ENCODE measurements at regions not wholly inside any gene's neighbourhood (a gene's known extent, or its start where the extent isn't known, plus 50 kb on each side); places are given as distances from the start of the nearest gene placed in this dataset.

DNA sequence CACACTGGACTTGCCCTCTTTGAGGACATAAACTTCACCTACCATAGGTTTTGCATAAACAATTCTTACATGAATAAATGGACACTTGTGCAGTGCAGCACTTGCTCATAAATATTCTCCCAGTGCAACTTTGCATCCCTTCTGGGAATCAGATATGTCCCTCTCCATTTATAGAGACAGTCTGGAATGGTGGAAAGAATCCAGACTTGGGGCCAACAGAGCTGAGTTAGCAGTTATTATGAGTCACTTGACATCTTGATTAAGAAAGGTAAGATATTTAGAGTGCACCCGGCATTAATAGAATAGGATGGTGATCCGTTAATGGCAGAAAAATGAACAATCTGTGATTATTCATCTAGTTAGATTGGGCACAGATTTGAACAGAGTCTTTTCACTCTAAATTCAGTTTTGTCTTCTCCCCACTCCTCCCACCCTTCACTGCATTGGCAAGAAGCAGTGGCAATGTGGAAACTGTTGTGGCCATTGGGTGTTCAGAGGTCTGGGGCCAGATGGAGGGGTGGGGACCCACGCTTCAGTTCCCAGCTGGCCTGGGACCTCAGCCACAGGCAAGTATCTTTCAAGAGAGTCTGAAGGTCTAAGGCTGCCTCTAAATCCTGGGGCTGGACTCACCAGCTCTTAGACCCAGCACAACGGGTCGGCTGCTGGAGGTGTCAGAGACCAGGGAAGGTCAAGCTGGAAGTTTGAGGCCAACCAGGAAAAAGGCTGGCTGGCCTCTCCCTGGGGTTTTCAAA lies 58.9 kb upstream of the KY start:
- no peaks in the 10 kb centered on the region for H3K36me3 ChIP-seq (ENCODE audit: control insufficient read depth, insufficient read depth, low read length)
- DNase-seq (ENCODE audit: low read depth) = no peak
- ChIA-PET CTCF (interaction anchor here (0.6 kb wide), 1 partner anchor 15 kb away, joined by 3 read pairs; no protein-coding TSS in a partner anchor), POLR2A (no interaction called here)
- TF ChIP-seq, protein P1, sequence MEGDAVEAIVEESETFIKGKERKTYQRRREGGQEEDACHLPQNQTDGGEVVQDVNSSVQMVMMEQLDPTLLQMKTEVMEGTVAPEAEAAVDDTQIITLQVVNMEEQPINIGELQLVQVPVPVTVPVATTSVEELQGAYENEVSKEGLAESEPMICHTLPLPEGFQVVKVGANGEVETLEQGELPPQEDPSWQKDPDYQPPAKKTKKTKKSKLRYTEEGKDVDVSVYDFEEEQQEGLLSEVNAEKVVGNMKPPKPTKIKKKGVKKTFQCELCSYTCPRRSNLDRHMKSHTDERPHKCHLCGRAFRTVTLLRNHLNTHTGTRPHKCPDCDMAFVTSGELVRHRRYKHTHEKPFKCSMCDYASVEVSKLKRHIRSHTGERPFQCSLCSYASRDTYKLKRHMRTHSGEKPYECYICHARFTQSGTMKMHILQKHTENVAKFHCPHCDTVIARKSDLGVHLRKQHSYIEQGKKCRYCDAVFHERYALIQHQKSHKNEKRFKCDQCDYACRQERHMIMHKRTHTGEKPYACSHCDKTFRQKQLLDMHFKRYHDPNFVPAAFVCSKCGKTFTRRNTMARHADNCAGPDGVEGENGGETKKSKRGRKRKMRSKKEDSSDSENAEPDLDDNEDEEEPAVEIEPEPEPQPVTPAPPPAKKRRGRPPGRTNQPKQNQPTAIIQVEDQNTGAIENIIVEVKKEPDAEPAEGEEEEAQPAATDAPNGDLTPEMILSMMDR (IDR thresholded peaks at IDR 0.05; ENCODE audit: insufficient read depth, low read depth, low read length) = no peak
- no peak overlapping the region for H3K4me3 ChIP-seq (ENCODE audit: low read depth, low read length)
- H3K27me3 ChIP-seq (ENCODE audit: control insufficient read depth, insufficient read depth, low read length) = no peaks in the 10 kb centered on the region

DNA sequence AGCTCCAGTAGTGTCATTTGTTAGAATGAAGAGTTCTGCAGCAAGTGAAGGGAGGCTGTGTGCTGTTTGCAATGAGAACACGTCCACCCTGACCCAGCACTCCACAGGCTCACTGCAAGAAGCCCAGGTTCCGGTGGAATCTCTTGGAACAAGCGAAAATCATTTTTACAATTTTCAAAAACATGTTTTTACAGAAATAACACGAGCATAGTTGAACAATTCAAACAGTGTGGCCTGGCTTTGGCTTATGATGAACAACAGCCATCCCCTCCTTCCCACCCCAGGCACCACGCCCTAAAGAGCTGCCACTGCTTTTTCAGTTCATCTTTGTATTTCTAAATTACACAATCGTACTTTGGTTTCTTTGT lies 59.5 kb upstream of the KY start:
- Histone ChIP-seq H3K4me3 (ENCODE audit: low read depth, low read length) (no peak overlapping the region), H3K27me3 (ENCODE audit: control insufficient read depth, insufficient read depth, low read length) (no peaks in the 10 kb centered on the region), H3K36me3 (ENCODE audit: control insufficient read depth, insufficient read depth, low read length) (no peaks in the 10 kb centered on the region)
- no peak for DNase-seq (ENCODE audit: low read depth)
- CTCF ChIA-PET = interaction anchor here (0.6 kb wide), 1 partner anchor 14 kb away, joined by 3 read pairs; no protein-coding TSS in a partner anchor
- TF ChIP-seq, protein P1 (IDR thresholded peaks at IDR 0.05; ENCODE audit: insufficient read depth, low read depth, low read length) = no peak
- POLR2A ChIA-PET = no interaction called here

DNA sequence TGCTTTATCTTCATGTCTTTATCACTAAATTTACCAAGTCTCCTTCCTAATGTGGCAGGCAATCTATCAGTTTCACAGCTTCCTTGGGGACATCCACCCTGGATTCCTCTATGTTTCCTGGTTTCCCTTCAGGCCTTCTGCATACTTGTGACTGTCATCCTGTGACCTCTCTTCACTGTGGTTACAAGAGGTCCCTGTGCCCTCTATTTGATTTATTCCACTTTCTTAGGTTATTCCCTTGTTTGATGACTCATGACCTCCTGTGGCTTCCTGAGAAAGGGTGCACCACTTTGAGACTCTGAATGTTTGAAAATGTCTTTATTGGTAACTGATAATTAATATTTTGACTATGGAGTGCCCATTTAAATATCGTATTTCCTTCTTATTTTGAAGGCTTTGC lies 60.5 kb upstream of the KY start:
- CTCF ChIA-PET = interaction anchor here (1.5 kb wide), 1 partner anchor 44 kb away, joined by 4 read pairs; no protein-coding TSS in a partner anchor
- H3K4me3 ChIP-seq (ENCODE audit: low read depth, low read length) = no peak overlapping the region
- TF ChIP-seq, protein P1 (IDR thresholded peaks at IDR 0.05; ENCODE audit: insufficient read depth, low read depth, low read length) = no peak
- no peak for DNase-seq (ENCODE audit: low read depth)
- no peaks in the 10 kb centered on the region for H3K27me3 ChIP-seq (ENCODE audit: control insufficient read depth, insufficient read depth, low read length)
- no peaks in the 10 kb centered on the region for H3K36me3 ChIP-seq (ENCODE audit: control insufficient read depth, insufficient read depth, low read length)
- POLR2A ChIA-PET = no interaction called here

- TF ChIP-seq, protein P1 (IDR thresholded peaks at IDR 0.05; ENCODE audit: insufficient read depth, low read depth, low read length) = no peak
- CTCF ChIA-PET = no interaction called here
- Histone ChIP-seq H3K27me3 (ENCODE audit: control insufficient read depth, insufficient read depth, low read length) (no peaks in the 10 kb centered on the region), H3K36me3 (ENCODE audit: control insufficient read depth, insufficient read depth, low read length) (no peaks in the 10 kb centered on the region), H3K4me3 (ENCODE audit: low read depth, low read length) (no peak overlapping the region)
- POLR2A ChIA-PET = no interaction called here
- no peak for DNase-seq (ENCODE audit: low read depth)
These were observed 62.8 kb upstream of the KY start for GRCh38 chr3:134713671-134714070.

DNA sequence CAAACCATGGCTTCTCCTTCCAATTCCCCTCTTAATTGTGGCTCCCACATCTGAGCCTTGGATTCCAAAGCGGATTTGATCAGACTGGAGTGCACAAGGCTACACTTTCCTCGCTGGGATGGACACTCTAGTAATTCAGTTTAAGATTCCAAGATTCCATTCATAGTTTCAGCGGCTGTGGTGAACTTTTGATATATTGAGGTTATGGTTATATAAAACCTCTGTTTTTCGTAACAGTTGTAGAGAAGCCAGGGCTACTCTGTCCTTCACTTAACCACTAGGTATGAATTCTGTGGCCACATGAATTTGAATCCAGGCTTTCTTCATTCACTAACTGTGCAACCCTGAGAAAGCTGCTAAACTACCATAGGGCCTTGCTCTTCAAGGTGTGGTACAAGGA lies 67.9 kb upstream of the KY start:
- no peaks in the 10 kb centered on the region for H3K27me3 ChIP-seq (ENCODE audit: control insufficient read depth, insufficient read depth, low read length)
- TF ChIP-seq, protein P1 (IDR thresholded peaks at IDR 0.05; ENCODE audit: insufficient read depth, low read depth, low read length) = no peak
- POLR2A ChIA-PET = interaction anchor here (0.6 kb wide), 1 partner anchor 69 kb away, joined by 3 read pairs; no protein-coding TSS in a partner anchor
- no peak overlapping the region for H3K4me3 ChIP-seq (ENCODE audit: low read depth, low read length)
- CTCF ChIA-PET = interaction anchor here (0.7 kb wide), 1 partner anchor 119 kb away, joined by 5 read pairs; no protein-coding TSS in a partner anchor
- peak; percentile 12 for DNase-seq (ENCODE audit: low read depth)
- no peaks in the 10 kb centered on the region for H3K36me3 ChIP-seq (ENCODE audit: control insufficient read depth, insufficient read depth, low read length)

All from BJ (cell line).